ENCODE measurements at regions not wholly inside any gene's neighbourhood (a gene's known extent, or its start where the extent isn't known, plus 50 kb on each side); places are given as distances from the start of the nearest gene placed in this dataset.
"Not testable (repeated sequence)": the region's sequence is repeated elsewhere in the genome, so short reads cannot be mapped to it uniquely, and the experiment has no call there.

- no peak for DNase-seq (ENCODE audit: low spot score)
These were observed 59.7 kb downstream of the NAA11 start for GRCh38 chr4:79266136-79266535.

DNA sequence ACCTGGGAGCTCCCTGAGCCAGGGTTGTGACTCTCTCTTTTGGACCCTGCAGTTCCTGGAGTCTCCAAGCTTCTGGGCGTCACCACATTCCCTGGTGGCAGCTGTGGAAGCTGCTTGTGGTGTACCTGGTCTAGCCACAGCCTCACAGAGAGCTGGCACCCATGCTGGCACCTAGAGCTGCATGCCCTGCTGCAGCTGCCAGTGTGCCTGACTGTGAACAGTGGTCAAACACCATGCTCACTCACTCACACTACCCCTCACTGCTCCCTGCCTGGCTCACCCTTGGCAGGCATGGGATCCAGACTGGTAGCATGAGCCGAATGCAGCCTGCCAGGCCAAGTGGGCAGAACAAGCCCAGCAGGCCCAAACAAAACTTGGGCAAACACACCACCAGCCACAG lies 66.6 kb downstream of the NAA11 start:
- DNase-seq (ENCODE audit: low spot score): no peak

GRCh38 chr4:79258614-79259176 lies 67.2 kb downstream of the NAA11 start:
- no peak for DNase-seq (ENCODE audit: low spot score)

DNA sequence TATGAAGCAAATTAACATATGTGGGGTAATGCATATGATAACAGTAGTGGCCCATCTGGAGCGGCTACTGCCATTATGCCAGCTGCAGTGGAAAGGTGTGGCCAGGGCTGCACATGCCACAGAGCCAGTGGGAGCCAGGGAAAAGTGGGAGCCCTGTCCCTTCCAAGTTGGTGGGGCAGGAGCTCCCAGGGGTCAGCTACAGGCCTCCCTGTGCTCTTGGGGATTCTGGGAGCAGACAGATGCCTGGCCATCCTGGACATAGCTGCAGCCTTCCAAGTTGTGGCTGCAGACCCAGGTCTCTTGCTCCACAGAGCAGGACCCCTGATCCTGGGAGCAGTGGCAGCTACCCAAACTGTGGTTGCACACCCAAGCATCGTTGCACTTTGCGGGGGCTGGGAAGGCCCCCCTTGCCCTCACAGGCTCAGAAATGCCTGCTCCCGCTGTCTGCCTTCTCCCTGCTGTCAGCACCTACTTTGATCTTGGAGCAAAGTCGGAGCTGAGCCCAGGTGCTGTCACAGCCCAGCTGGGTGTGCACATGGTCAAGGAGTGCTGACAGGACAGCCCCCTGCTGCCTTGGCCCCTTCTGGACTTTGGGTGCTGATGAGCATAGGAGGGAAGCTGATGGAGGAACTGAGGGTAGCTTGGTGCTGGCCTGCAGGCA lies 67.8 kb downstream of the NAA11 start:
- DNase-seq (ENCODE audit: low spot score): no peak

DNA sequence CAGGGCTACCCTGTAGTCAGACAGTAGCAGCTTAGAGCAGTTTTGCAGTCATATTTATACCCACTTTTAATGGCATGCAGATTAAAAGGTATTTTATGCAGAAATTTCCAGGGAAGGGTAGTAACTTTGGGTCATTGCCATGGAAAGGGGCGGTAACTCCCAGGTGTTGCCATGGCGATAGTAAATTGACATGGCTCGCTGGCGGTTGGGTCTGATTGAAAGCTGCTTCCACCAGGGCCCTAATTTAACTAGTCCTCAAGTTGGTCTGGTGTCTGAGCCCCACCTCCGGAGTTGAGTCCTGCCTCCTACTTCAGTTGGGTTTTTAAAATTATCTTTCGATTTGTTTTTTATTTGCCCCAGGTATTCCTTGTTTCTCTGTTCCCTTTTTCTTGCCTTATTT lies 70.1 kb downstream of the NAA11 start:
- DNase-seq (ENCODE audit: low spot score): no peak

GRCh38 chr4:79253924-79254323 lies 71.9 kb downstream of the NAA11 start:
- DNase-seq (ENCODE audit: low spot score): no peak

GRCh38 chr4:79253168-79253567 lies 72.7 kb downstream of the NAA11 start:
- no peak for DNase-seq (ENCODE audit: low spot score)

DNA sequence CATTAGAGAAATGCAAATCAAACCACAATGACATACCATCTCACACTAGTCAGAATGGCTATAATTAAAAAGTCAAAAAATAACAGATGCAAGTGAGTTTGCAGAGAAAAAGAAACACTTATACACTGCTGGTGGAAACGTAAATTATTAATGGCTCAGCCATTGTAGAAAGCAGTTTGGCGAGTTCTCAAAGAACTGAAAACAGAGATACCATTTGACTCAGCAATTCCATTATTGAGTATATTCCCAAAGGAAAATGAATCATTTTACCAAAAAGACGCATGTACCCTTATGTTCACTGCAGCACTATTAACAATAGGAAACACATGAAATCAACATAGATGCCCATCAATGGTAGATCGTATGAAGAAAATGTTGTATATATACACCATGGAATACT lies 75.0 kb downstream of the NAA11 start:
- no peak for DNase-seq (ENCODE audit: low spot score)

- DNase-seq (ENCODE audit: low spot score): no peak
These were observed 75.9 kb downstream of the NAA11 start for GRCh38 chr4:79249881-79250503.

DNA sequence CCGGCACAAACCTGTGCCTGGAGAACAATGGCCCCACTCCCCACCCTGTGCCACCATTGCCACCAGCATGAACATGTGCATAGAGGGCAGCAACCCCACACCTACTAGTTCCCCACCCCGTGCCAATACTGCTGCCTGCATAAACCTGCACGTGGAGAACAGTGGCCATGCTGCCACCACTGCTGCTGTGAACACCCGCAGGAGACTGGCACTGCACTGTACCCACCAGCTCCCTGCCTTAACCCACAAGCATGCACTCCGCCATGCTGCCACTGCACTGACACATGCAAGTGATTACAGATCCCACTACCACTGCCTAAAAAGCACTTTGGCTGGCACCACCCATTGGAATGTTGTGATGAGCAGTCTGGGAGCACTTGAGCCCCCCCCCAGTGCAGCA lies 77.3 kb downstream of the NAA11 start:
- DNase-seq (ENCODE audit: low spot score): no peak

DNA sequence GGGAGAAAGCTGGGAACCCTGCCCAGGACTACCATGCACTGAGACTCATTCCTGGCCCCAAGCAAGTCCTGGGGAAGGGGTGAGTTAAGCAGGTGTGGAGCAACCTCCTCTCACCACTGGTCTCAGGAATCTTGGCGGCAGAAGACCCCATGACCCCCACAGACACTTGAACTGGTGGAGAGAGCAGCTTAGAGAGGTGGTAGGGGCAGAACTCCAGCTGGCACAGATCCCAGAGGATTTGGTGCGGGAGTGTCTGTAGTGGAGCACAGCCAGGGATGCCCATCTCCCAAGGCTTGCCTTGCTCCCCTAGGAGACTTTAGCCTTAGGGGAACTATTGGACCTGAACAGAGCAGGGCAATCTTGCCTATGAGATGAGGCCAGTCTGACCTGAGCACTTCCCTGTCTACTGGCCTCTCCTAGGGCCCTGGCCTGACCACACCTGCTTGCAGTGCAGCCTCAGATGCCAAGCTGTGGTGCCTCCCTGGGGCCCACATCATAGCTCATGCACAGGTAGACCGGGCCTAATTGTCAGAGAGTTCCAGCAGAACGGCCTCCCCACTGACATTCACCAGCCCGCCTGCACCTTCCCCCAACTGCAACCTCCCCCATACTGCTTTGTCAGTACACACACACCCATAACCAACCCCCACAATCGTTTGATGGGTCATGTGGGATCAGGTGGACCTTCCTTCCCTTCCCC lies 78.0 kb downstream of the NAA11 start:
- no peak for DNase-seq (ENCODE audit: low spot score)

DNA sequence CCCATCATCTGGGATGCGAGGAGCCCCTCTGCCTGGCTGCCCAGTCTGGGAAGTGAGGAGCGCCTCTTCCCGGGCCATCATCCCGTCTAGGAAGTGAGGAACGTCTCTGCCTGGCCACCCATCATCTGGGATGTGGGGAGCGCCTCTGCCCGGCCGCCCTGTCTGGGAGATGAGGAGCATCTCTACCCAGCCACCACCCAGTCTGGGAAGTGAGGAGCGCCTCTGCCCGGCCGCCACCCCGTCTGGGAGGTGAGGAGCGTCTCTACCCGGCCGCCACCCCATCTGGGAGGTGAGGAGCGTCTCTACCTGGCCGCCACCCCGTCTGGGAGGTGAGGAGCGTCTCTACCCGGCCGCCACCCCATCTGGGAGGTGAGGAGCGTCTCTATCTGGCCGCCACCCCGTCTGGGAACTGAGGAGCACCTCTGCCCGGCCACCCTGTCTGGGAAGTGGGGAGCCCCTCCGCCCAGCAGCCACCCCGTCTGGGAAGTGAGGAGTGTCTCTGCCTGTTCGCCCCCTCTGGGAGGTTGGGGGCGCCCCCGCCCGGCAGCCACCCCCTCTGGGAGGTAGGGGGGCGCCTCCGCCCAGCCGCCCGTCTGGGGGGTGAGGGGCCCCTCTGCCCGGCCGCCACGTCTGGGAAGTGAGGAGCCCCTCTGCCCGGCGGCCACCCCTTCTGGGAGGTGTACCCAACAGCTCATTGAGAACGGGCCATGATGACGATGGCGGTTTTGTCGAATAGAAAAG lies 80.5 kb downstream of the NAA11 start:
- DNase-seq (ENCODE audit: low spot score): not testable (repeated sequence)

GRCh38 chr4:79241846-79242245 lies 84.0 kb downstream of the NAA11 start:
- no peak for DNase-seq (ENCODE audit: low spot score)

DNA sequence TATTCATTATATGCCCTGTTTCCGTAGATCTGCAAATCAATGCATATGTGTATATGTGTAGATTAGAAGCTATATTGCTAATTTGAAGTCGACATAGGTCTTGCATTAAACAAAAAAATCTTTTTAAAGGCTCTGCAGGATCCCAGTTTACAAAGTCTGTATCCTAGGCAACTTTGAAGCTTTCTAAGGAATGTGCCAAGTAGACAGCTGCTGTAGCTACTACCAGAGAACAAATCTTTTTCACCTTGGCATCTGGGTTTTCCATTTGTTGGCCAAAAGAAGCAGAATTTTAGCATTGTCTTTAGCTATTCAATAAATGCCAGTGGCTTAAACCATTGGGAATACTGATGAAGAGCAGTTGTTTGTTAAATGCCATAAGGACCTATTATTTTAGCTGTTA lies 88.0 kb downstream of the NAA11 start:
- no peak for DNase-seq (ENCODE audit: low spot score)

GRCh38 chr4:79236785-79237184 lies 89.1 kb downstream of the NAA11 start:
- DNase-seq (ENCODE audit: low spot score): no peak

- no peak for DNase-seq (ENCODE audit: low spot score)
These were observed 90.8 kb downstream of the NAA11 start for GRCh38 chr4:79235095-79235494.

DNA sequence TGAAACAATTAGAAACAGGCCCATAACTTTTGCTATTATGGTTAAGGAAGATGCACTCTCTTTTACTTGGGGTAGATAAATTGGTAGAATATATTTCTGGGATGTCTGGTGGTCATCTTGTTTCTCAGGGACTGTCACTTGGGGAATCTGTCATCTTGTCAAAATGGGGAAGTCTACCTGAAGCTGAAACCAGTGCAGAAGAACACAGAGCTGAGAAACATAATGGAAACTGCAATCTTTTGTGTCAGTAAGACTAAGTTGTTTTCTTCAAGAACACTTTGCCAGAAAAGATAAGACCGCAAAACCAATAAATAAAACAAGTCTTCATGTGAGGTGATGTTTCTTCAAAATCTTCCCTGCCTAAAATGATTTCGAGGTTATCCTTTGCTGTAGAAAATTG lies 92.0 kb downstream of the NAA11 start:
- no peak for DNase-seq (ENCODE audit: low spot score)

DNA sequence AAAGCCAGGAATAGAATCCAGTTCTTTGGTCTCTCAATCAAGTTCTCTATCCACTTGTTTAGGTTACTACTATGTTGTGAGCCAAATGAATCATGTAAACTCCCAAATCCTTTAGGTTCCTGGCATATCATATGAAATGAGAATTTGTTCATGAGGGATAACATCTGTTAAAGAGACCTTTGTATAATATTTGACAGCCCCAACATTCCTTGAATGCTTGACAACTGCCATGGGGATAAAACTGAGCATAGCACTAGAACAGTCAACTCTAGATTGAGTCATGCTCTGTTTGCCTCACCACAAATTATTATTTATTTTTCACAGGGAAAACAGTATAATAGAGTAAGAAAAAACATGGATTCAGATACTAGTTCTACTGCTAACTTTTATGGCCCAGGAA lies 93.3 kb downstream of the NAA11 start:
- no peak for DNase-seq (ENCODE audit: low spot score)

- DNase-seq (ENCODE audit: low spot score): no peak
These were observed 98.0 kb downstream of the NAA11 start for GRCh38 chr4:79227860-79228259.

DNA sequence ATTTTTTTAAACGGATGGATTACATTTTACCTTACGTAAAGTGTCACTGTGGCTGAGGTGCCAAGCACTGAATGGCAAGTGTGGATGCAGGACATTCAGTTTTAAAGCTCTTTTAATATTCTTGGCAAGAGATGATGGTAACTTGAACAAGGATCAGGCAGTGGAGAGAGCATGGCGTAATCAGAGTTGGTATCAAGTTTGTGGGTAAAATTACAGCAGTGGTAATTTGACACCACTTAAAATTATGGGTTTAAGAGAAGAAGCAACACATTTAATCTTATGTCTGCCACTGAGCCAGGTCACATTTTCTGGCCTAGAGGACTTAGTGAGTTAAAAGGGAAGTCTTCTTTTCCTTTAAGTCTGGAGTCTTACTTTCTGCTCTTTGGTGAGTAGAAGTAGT lies 100.5 kb downstream of the NAA11 start:
- no peak for DNase-seq (ENCODE audit: low spot score)

DNA sequence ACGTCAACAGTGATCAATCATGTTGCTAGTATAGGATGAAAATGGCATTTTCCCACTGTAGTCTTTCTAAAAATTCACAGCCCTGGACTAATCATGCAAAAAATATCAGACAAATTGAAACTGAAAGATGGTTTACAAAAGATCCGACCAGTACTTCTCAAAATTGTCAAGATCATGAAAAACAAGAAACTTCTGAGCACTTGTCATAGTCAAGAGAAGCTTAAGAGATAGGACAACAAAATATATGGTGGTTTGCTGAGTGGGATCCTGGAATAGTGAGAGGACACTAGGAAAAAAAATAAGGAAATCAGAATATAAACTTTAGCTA lies 101.1 kb downstream of the NAA11 start:
- no peak for DNase-seq (ENCODE audit: low spot score)

- no peak for DNase-seq (ENCODE audit: low spot score)
These were observed 101.7 kb downstream of the NAA11 start for GRCh38 chr4:79223993-79224776.

Data from LoVo (cell line).